ENCODE measurements at regions not wholly inside any gene's neighbourhood (a gene's known extent, or its start where the extent isn't known, plus 50 kb on each side); places are given as distances from the start of the nearest gene placed in this dataset.
"Not testable (repeated sequence)": the region's sequence is repeated elsewhere in the genome, so short reads cannot be mapped to it uniquely, and the experiment has no call there.

- Histone ChIP-seq H3K9me2 (ENCODE audit: insufficient read depth, low read length) (no peaks in the 10 kb centered on the region), H3K4me2 (ENCODE audit: low read length) (no peak overlapping the region), H3K27me3 (ENCODE audit: insufficient read depth, low read depth, low read length) (no peaks in the 10 kb centered on the region), H3F3A (ENCODE audit: insufficient read depth, low read length, poor library complexity, severe bottlenecking) (no peaks in the 10 kb centered on the region), H4K20me1 (ENCODE audit: insufficient read depth) (no peaks in the 10 kb centered on the region), H3K9me3 (ENCODE audit: low read length) (no peaks in the 10 kb centered on the region), H3K36me3 (ENCODE audit: insufficient read depth, low read length) (no peaks in the 10 kb centered on the region), H2AFZ (ENCODE audit: low read depth, low read length) (no peak overlapping the region), H3K9ac (ENCODE audit: low read length) (no peak overlapping the region), H3K79me2 (replicated peaks; ENCODE audit: insufficient read depth, low read length) (no peaks in the 10 kb centered on the region), H3K27ac (ENCODE audit: low read length) (no peak overlapping the region), H3K4me3 (ENCODE audit: low read length) (no peak overlapping the region)
- TF ChIP-seq, protein P1, sequence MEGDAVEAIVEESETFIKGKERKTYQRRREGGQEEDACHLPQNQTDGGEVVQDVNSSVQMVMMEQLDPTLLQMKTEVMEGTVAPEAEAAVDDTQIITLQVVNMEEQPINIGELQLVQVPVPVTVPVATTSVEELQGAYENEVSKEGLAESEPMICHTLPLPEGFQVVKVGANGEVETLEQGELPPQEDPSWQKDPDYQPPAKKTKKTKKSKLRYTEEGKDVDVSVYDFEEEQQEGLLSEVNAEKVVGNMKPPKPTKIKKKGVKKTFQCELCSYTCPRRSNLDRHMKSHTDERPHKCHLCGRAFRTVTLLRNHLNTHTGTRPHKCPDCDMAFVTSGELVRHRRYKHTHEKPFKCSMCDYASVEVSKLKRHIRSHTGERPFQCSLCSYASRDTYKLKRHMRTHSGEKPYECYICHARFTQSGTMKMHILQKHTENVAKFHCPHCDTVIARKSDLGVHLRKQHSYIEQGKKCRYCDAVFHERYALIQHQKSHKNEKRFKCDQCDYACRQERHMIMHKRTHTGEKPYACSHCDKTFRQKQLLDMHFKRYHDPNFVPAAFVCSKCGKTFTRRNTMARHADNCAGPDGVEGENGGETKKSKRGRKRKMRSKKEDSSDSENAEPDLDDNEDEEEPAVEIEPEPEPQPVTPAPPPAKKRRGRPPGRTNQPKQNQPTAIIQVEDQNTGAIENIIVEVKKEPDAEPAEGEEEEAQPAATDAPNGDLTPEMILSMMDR (IDR thresholded peaks at IDR 0.05; ENCODE audit: poor library complexity, severe bottlenecking) = no peak
- TF ChIP-seq POLR2AphosphoS5 (IDR thresholded peaks at IDR 0.05) (no peak), RAD21 (conservative IDR thresholded peaks at IDR 0.05) (no peak), EP300 (conservative IDR thresholded peaks at IDR 0.05; ENCODE audit: poor library complexity, severe bottlenecking) (no peak), EZH2 (IDR thresholded peaks at IDR 0.05; ENCODE audit: borderline replicate concordance, insufficient read depth, low read length, poor library complexity, severe bottlenecking) (no peak), TAF1 (IDR thresholded peaks at IDR 0.05; ENCODE audit: low read depth) (no peak), SMC3 (conservative IDR thresholded peaks at IDR 0.05; ENCODE audit: poor library complexity) (no peak), MXI1 (conservative IDR thresholded peaks at IDR 0.05; ENCODE audit: poor library complexity, severe bottlenecking) (no peak), REST (IDR thresholded peaks at IDR 0.05; ENCODE audit: borderline replicate concordance) (no peak)
Observed at GRCh38 chr7:4527988-4528636, 154.0 kb upstream of the FOXK1 start.

GRCh38 chr7:4531236-4531635, 150.9 kb upstream of the FOXK1 start:
- H4K20me1 ChIP-seq (ENCODE audit: insufficient read depth) = no peaks in the 10 kb centered on the region
- no peak overlapping the region for H2AFZ ChIP-seq (ENCODE audit: low read depth, low read length)
- H3K9me2 ChIP-seq (ENCODE audit: insufficient read depth, low read length) = no peaks in the 10 kb centered on the region
- H3F3A ChIP-seq (ENCODE audit: insufficient read depth, low read length, poor library complexity, severe bottlenecking) = no peaks in the 10 kb centered on the region
- no peaks in the 10 kb centered on the region for H3K79me2 ChIP-seq (replicated peaks; ENCODE audit: insufficient read depth, low read length)
- no peak overlapping the region for H3K27ac ChIP-seq (ENCODE audit: low read length)
- TF ChIP-seq SMC3 (conservative IDR thresholded peaks at IDR 0.05; ENCODE audit: poor library complexity) = no peak
- no peak overlapping the region for H3K4me2 ChIP-seq (ENCODE audit: low read length)
- no peaks in the 10 kb centered on the region for H3K36me3 ChIP-seq (ENCODE audit: insufficient read depth, low read length)
- H3K9me3 ChIP-seq (ENCODE audit: low read length) = no peaks in the 10 kb centered on the region
- no peak overlapping the region for H3K4me3 ChIP-seq (ENCODE audit: low read length)
- no peak overlapping the region for H3K9ac ChIP-seq (ENCODE audit: low read length)
- no peaks in the 10 kb centered on the region for H3K27me3 ChIP-seq (ENCODE audit: insufficient read depth, low read depth, low read length)

- not testable (repeated sequence) for H3K4me2 ChIP-seq (ENCODE audit: low read length); H3K9ac ChIP-seq (ENCODE audit: low read length); H2AFZ ChIP-seq (ENCODE audit: low read depth, low read length); H3K36me3 ChIP-seq (ENCODE audit: insufficient read depth, low read length); H3K9me2 ChIP-seq (ENCODE audit: insufficient read depth, low read length); H4K20me1 ChIP-seq (ENCODE audit: insufficient read depth); H3K9me3 ChIP-seq (ENCODE audit: low read length); H3K27ac ChIP-seq (ENCODE audit: low read length); H3K79me2 ChIP-seq (replicated peaks; ENCODE audit: insufficient read depth, low read length); H3K4me3 ChIP-seq (ENCODE audit: low read length); H3F3A ChIP-seq (ENCODE audit: insufficient read depth, low read length, poor library complexity, severe bottlenecking); H3K27me3 ChIP-seq (ENCODE audit: insufficient read depth, low read depth, low read length)
Observed at GRCh38 chr7:4533339-4533738, 148.8 kb upstream of the FOXK1 start.

Measured in neural cell (in vitro differentiated cells).